ENCODE measurements at regions not wholly inside any gene's neighbourhood (a gene's known extent, or its start where the extent isn't known, plus 50 kb on each side); places are given as distances from the start of the nearest gene placed in this dataset.
A peak's percentile ranks its signal among the peaks of the same experiment; 100 is the strongest.

GRCh38 chr5:96340357-96340756, 92.7 kb downstream of the PCSK1 start:
- DNase-seq (ENCODE audit: low read depth), result no peak

DNA sequence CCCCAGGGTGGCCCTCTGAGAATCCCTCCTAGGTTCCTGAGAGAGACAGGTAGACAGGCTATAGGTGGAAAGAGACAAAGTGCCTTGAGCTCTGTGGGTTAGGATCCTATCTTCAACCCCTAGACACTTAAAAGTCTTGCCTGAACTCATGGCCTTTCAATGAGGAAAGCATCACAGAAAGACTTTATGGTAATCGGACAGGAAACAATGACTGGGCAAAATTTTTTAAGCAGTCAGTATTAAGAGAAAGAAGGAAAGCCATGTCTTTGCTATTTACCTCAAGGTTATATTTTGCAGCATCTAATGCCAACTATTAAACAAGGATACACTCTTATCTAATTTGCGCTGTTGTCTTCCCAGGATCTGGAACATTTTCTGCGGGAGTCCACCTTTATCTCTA, 93.2 kb downstream of the PCSK1 start:
- DNase-seq (ENCODE audit: low read depth), result no peak

DNA sequence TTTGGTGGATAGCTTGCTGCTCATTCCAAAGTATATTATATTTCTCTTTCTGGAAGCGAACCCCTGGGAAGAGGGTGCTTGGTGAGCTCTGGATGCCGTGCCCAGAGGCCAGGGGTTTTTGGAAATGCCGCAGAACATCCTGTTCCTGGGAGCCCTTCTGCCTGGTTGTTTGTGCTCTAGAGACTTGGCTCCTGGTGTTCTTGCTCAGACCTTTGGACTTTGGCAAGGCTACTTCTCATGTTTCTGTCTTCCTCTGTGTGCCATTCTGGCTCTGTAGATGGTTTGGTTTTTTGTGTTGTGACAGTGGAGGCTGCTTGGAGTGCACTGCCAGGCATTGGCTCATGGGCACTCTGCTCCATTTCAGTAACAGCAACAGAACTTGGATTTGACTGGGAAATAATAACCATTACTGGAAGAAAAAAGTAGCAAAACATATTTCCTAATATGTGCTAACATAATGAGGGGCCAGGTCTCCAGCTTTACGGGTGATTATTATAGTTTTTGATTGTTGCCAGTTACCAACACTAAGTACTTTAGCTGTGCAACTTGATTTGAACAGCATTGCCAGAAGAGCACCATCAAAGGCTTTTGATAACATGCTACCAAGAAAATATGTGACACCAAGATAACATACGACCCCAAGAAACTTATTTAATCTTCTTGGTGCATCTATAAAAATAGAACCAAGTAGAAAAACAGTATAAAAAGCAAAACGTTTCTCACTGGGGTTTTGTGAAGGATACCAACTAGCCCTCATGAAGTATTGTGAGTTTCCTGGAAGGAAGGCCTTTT, 94.2 kb downstream of the PCSK1 start:
- DNase-seq (ENCODE audit: low read depth), result no peak

GRCh38 chr5:96338091-96338490, 95.0 kb downstream of the PCSK1 start:
- DNase-seq (ENCODE audit: low read depth), result no peak

DNA sequence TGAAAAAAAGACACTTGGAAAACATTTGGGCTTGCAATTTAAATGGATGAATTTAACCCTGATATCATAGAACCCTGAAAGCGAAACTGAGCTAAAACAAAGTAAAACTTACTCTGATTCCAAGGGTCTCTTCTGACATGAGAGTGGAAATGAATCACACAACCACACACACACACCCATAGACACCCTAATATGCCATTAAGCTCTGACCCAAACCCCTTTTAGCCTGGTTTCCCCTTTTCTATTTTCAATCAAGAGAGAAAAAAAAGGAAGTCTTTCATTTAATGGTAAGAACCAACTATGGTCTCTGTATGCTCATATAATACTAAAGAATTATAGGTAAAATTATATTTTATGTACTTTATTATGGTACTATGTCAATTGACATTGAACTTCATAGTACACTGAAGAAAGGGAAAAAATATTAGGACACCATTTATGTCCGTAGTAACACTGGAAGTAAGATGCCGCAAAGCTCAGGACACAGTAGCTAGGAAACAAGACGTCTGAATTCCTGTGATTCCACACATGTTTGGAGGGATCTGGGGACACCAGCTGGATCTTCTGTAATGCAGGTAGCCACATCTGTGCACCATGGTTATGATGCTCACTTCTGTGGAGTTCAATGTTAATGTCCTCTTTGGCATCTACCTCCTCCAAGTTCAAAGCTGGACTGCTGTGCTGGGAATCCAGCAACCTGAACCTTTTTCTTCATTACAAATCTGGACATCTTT, 95.8 kb downstream of the PCSK1 start:
- no peak for DNase-seq (ENCODE audit: low read depth)

- DNase-seq (ENCODE audit: low read depth), result peak; percentile 64
Observed at GRCh38 chr5:96336351-96336985, 96.6 kb downstream of the PCSK1 start.

DNA sequence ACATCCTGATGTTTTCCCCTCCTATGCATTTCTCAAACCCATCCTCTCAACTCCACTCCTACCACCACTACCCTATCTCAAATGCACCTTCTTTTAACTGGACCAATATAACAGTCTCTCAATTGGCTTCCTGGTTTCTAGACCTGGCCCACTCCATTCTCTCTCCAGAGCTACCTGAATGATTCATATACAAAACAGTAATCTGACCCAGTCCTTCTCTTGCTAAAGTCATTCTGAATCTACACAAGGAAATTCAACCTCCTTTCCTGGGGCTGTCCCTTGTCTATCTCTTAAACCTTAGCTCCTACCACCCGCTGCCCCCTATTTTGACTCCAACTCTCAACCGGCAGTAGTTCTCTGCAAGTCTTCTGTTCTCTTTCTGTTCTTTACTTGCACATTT, 97.2 kb downstream of the PCSK1 start:
- no peak for DNase-seq (ENCODE audit: low read depth)

DNA sequence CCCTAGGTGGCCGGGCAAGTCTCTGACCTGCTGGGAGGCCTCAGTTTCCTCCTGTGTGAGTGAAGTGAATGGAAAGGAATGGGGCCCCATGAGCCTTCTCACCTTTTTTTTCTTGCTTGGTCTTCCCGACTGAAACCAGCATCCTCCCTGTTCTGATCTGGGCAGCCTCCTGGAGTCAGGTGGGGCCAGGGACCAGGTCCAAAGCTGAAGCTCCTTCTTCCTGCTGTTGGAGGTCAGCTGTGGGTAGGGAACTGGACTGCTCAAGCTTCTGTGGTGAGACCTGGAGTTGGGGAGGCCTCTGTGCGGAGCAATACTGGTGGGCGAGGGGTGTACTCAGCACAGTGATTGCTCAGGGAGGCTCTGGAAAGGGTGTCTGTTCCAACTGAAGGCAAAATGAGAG, 99.7 kb downstream of the PCSK1 start:
- DNase-seq (ENCODE audit: low read depth), result no peak

- DNase-seq (ENCODE audit: low read depth), result no peak
Observed at GRCh38 chr5:96332535-96333366, 100.3 kb downstream of the PCSK1 start.

GRCh38 chr5:96331681-96332361, 101.2 kb downstream of the PCSK1 start:
- no peak for DNase-seq (ENCODE audit: low read depth)

GRCh38 chr5:96331210-96331609, 101.8 kb downstream of the PCSK1 start:
- DNase-seq (ENCODE audit: low read depth), result no peak

GRCh38 chr5:96330530-96331140, 102.4 kb downstream of the PCSK1 start:
- no peak for DNase-seq (ENCODE audit: low read depth)

- no peak for DNase-seq (ENCODE audit: low read depth)
Observed at GRCh38 chr5:96329886-96330529, 103.0 kb downstream of the PCSK1 start.

- DNase-seq (ENCODE audit: low read depth), result no peak
Observed at GRCh38 chr5:96329289-96329688, 103.8 kb downstream of the PCSK1 start.

DNA sequence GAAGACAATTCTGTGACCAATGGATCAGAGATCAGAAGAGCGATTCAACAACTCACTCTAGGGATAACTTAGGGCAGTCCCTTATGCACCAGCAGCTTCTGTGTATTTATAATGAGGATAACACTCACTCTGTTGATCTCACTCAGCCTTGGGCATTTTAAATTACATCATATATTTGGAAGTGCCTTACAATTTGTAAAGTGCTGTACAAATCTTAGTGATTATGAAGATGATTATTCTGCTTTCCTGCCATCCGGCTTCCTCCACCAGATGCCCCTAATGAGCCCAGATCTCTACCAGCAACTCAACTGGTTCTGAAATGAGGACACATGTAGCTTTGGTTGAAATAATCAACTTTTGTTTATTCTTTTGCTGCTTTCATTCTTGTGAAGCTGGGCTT, 105.3 kb downstream of the PCSK1 start:
- DNase-seq (ENCODE audit: low read depth), result no peak

- no peak for DNase-seq (ENCODE audit: low read depth)
Observed at GRCh38 chr5:96326902-96327301, 106.1 kb downstream of the PCSK1 start.

DNA sequence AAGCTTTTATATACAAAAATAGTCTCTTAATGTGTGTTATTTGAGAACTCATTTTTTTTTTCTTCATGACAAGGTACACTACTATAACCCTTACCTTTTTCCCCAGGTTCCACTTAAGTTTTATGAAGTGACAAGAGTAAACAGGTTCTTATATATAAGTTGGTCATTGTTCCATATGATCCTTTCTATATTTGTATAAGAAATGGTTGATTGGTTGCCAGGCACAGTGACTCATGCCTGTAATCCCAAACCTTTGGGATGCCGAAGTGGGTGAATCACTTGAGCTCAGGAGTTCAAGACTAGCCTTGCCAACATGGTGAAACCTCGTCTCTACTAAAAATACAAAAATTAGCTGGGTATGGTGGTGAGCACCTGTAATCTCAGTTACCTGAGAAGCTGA, 108.3 kb downstream of the PCSK1 start:
- DNase-seq (ENCODE audit: low read depth), result peak; percentile 76

- DNase-seq (ENCODE audit: low read depth), result no peak
Observed at GRCh38 chr5:96322865-96323264, 110.2 kb downstream of the PCSK1 start.

GRCh38 chr5:96322217-96322616, 110.8 kb downstream of the PCSK1 start:
- DNase-seq (ENCODE audit: low read depth), result no peak

DNA sequence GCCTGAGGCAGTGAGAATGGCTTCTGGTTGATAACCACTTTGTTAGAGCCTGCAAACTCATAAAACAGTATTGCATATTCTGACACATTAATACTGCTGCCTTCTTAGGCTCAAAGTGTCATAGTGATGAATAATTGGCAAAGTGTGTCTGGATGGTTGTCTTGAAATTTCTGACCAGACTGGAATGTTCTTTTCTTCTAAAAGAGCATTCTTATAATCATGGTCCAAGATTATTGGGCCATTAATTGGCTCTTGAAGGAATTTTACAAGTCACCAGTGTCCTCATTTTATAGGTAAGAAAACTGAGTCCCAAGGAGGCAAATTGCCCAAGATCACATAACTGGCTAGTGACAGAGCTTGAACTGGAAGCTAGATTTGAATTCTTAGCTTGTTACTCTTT, 111.7 kb downstream of the PCSK1 start:
- DNase-seq (ENCODE audit: low read depth), result no peak

DNA sequence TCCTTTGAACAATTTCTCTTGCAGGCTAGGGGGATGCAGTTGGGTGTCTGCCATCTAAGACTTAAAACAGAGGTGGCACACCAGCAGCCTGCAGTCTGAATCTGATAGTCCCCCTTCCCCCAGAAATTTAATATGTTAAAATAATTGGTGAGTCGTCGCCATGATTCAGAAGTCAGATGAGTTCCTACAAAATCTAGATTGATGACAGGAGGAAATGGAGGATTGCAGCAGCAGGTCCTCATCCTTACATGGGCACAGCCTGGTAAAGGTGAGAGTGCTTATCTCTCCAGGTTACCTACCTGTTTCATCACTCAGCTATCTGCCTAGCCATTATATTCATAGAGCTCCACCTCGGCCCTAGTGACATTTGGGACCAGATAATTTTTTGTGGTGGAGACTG, 112.3 kb downstream of the PCSK1 start:
- DNase-seq (ENCODE audit: low read depth), result no peak

All from HS-27A (cell line).